SU-DHL-6 (cell line): ENCODE measurements at regions not wholly inside any gene's neighbourhood (a gene's known extent, or its start where the extent isn't known, plus 50 kb on each side); places are given as distances from the start of the nearest gene placed in this dataset.

Experiments
- H2AFZ ChIP-seq: fragments of 200-600 bp; sonication (generic); 2 replicates; pipeline ENCODE4 v1.6.1; 2014; ENCODE audit warnings: low read depth, mild to moderate bottlenecking, moderate library complexity, mixed read lengths, antibody characterized with exemption, low read length; ENCODE audit not compliant: severe bottlenecking
- H3F3A ChIP-seq: fragments of 200-600 bp; shearing (Covaris generic); 2 replicates; pipeline ENCODE4 v1.6.0; 2016; ENCODE audit warnings: antibody characterized with exemption, mild to moderate bottlenecking; ENCODE audit not compliant: insufficient read depth
- H3K27ac ChIP-seq: fragments of 200-600 bp; sonication (generic); 2 replicates; pipeline ENCODE4 v1.5.1; 2016; ENCODE audit warnings: low read depth, mild to moderate bottlenecking, low read length, moderate library complexity, mixed read lengths
- H3K27me3 ChIP-seq: fragments of 200-600 bp; sonication (generic), shearing (Covaris generic); 2 replicates; pipeline ENCODE4 v1.6.0; 2014; ENCODE audit warnings: mild to moderate bottlenecking, low read length
- H3K36me3 ChIP-seq: fragments of 200-600 bp; sonication (generic); 2 replicates; pipeline ENCODE4 v1.6.1; 2014; ENCODE audit warnings: mild to moderate bottlenecking, low read length, mixed read lengths
- H3K4me2 ChIP-seq: fragments of 300-600, 200-600 bp; shearing (Covaris generic), sonication (generic); 2 replicates; pipeline ENCODE4 v1.6.0; 2014; ENCODE audit warnings: low read length, low read depth, mild to moderate bottlenecking; ENCODE audit not compliant: poor library complexity, severe bottlenecking
- H3K4me3 ChIP-seq: fragments of 200-600 bp; sonication (generic); 2 replicates; pipeline ENCODE4 v1.5.1; 2014; ENCODE audit warnings: antibody characterized with exemption, low read length, mild to moderate bottlenecking, mixed read lengths; ENCODE audit not compliant: insufficient read depth, poor library complexity, severe bottlenecking
- H3K79me2 ChIP-seq: fragments of 200-600 bp; sonication (generic); 2 replicates; pipeline ENCODE4 v1.6.1; 2014; ENCODE audit warnings: mild to moderate bottlenecking, low read length, moderate library complexity; ENCODE audit not compliant: insufficient read depth
- H3K9ac ChIP-seq: fragments of 200-600 bp; sonication (generic); 2 replicates; pipeline ENCODE4 v1.7.0; 2014; ENCODE audit warnings: mild to moderate bottlenecking, low read length
- H3K9me2 ChIP-seq: fragments of 200-600 bp; sonication (generic); replicated peaks from 2 replicates; pipeline ENCODE4 v1.6.1; 2014; ENCODE audit warnings: low read length; ENCODE audit not compliant: insufficient read depth
- H3K9me3 ChIP-seq: fragments of 200-600 bp; sonication (generic); 2 replicates; pipeline ENCODE4 v1.6.1; 2014; ENCODE audit warnings: low read length, mixed read lengths; ENCODE audit not compliant: insufficient read depth
- H4K20me1 ChIP-seq: fragments of 200-600 bp; sonication (generic); 2 replicates; pipeline ENCODE4 v1.6.1; 2014; ENCODE audit warnings: low read depth, mild to moderate bottlenecking, antibody characterized with exemption, low read length, moderate library complexity, mixed read lengths
- EZH2phosphoT487 ChIP-seq: fragments of 200-600 bp; sonication (generic), shearing (Covaris generic); conservative IDR thresholded peaks from 2 replicates; pipeline ENCODE4 v1.6.1; 2018; ENCODE audit warnings: mild to moderate bottlenecking, antibody characterized with exemption, low read length, moderate library complexity, mixed read lengths
- TF ChIP-seq, protein P1 (sequence below): fragments of 200-600 bp; sonication (generic); IDR thresholded peaks from one replicate; pipeline ENCODE4 v1.5.1; 2017; ENCODE audit warnings: antibody characterized with exemption, mild to moderate bottlenecking, low read length, moderate library complexity; ENCODE audit not compliant: insufficient read depth, poor library complexity, severe bottlenecking

DNA sequence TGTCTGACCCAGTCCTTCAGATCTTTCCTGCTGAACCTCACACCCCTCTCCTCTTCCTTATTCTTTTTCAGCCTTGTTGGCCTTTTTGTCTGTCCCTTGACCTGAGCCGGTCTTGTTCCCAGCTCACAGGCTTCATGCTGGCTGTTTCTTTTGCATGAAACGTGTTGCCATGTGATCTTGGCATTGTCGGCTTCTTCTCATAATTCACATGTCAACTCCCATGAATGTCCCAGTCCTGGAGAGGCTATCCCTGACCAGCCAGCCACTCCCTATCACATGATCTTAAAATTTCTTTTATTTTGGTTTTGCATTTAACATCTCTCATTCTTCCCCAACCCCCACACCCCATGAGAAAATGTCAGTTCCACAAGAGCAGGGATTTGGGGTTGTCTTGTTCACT is 131.2 kb upstream of the TSHZ2 start:
- H3K79me2 ChIP-seq = no peaks in the 10 kb centered on the region

GRCh38 chr20:52840041-52840440 is 132.1 kb upstream of the TSHZ2 start:
- Histone ChIP-seq H3K36me3 (no peaks in the 10 kb centered on the region), H3K4me2 (no peak overlapping the region), H2AFZ (no peak overlapping the region), H3K9me3 (no peaks in the 10 kb centered on the region), H4K20me1 (no peaks in the 10 kb centered on the region), H3K27me3 (no peaks in the 10 kb centered on the region), H3K9me2 (no peaks in the 10 kb centered on the region), H3K4me3 (no peak overlapping the region), H3K27ac (no peak overlapping the region), H3K9ac (no peak overlapping the region), H3F3A (no peaks in the 10 kb centered on the region), H3K79me2 (no peaks in the 10 kb centered on the region)
- no peak for TF ChIP-seq EZH2phosphoT487
- TF ChIP-seq, protein P1, sequence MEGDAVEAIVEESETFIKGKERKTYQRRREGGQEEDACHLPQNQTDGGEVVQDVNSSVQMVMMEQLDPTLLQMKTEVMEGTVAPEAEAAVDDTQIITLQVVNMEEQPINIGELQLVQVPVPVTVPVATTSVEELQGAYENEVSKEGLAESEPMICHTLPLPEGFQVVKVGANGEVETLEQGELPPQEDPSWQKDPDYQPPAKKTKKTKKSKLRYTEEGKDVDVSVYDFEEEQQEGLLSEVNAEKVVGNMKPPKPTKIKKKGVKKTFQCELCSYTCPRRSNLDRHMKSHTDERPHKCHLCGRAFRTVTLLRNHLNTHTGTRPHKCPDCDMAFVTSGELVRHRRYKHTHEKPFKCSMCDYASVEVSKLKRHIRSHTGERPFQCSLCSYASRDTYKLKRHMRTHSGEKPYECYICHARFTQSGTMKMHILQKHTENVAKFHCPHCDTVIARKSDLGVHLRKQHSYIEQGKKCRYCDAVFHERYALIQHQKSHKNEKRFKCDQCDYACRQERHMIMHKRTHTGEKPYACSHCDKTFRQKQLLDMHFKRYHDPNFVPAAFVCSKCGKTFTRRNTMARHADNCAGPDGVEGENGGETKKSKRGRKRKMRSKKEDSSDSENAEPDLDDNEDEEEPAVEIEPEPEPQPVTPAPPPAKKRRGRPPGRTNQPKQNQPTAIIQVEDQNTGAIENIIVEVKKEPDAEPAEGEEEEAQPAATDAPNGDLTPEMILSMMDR = no peak

More for the DNA sequence above, 131.2 kb upstream of the TSHZ2 start:
- Histone ChIP-seq H3K9me3 (no peaks in the 10 kb centered on the region), H3K27ac (no peak overlapping the region), H3K4me3 (no peak overlapping the region), H3F3A (no peaks in the 10 kb centered on the region), H4K20me1 (no peaks in the 10 kb centered on the region), H3K4me2 (no peak overlapping the region), H3K9me2 (no peaks in the 10 kb centered on the region), H3K9ac (no peak overlapping the region), H3K36me3 (no peaks in the 10 kb centered on the region), H2AFZ (no peak overlapping the region), H3K27me3 (no peaks in the 10 kb centered on the region)
- TF ChIP-seq, protein P1 = no peak

DNA sequence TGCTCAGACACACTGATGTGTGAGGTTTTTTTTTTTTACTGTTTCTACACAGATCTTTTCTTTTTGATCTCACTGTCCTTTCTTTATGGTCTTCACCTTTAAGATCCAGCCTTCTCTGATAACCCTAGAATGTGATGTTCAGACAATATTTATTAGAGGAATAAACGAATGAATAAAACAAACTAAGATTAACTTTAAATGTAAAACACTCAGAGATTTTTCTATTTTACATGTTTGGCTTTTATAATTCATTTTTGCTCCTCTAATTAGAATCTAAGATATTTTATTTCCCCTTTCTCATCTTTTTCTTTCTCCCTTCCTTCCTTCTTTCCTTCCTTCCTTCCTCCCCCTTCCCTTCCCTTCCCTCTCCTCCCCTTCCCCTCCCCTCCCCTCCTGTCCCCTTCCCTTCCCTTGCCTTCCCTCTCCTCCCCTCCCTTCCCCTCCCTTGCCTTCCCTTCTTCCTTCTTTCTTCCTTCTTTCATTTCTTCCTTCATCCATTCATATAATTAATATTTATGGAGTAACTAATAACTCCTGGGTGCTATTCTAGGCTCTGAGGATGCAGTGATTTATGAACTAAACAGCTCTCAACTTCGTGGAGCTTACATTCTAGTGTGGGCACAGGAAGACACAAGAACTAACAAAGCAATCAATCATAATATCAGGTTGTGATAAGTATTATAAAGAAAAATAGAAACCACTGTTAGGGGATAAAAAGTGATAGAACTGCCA is 133.5 kb upstream of the TSHZ2 start:
- H3K4me3 ChIP-seq = no peak overlapping the region
- no peaks in the 10 kb centered on the region for H3K36me3 ChIP-seq
- no peak overlapping the region for H3K9ac ChIP-seq
- H3F3A ChIP-seq = no peaks in the 10 kb centered on the region
- H3K9me2 ChIP-seq = no peaks in the 10 kb centered on the region
- no peaks in the 10 kb centered on the region for H3K9me3 ChIP-seq
- no peaks in the 10 kb centered on the region for H4K20me1 ChIP-seq
- no peak overlapping the region for H3K27ac ChIP-seq
- no peaks in the 10 kb centered on the region for H3K79me2 ChIP-seq
- no peaks in the 10 kb centered on the region for H3K27me3 ChIP-seq
- TF ChIP-seq EZH2phosphoT487 = no peak
- TF ChIP-seq, protein P1 = no peak
- no peak overlapping the region for H2AFZ ChIP-seq
- no peak overlapping the region for H3K4me2 ChIP-seq
